ENCODE measurements at regions not wholly inside any gene's neighbourhood (a gene's known extent, or its start where the extent isn't known, plus 50 kb on each side); places are given as distances from the start of the nearest gene placed in this dataset.

DNA sequence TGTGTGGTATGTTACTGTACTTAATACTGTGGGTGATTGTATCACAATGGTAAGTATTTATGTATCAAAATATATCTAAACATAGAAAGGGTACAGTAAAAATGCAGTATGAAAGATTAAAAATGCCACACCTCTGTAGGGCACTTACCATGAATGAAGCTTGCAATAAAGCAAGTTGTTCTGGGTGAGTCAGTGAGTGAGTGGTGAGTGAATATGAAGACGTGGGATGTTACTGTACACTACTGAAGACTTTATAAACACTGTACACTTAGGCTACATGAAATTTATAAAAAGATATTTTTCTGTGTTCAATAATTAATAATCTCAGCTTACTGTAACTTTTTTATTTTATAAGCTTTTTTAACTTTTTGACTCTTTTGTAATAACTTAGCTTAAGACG lies 1162.4 kb upstream of the NRXN1 start:
- Histone ChIP-seq H3K4me3 (ENCODE audit: low read depth in 1 of 5, low read length in 5 of 5) (no peak overlapping the region), H3K9ac (ENCODE audit: low read length in 5 of 5) (no peak overlapping the region), H3K27ac (ENCODE audit: low read depth, low read length) (no peak overlapping the region), H3K27me3 (ENCODE audit: control insufficient read depth in 5 of 5, insufficient read depth in 4 of 5, low read length in 5 of 5) (no peaks in the 10 kb centered on the region), H3K9me3 (ENCODE audit: control insufficient read depth in 5 of 5, low read length in 5 of 5) (no peaks in the 10 kb centered on the region), H3K4me1 (ENCODE audit: control insufficient read depth in 5 of 5, insufficient read depth in 5 of 5, low read length in 5 of 5) (no peaks in the 10 kb centered on the region), H3K36me3 (ENCODE audit: control insufficient read depth in 5 of 5, insufficient read depth in 5 of 5, low read length in 5 of 5) (no peaks in the 10 kb centered on the region)

DNA sequence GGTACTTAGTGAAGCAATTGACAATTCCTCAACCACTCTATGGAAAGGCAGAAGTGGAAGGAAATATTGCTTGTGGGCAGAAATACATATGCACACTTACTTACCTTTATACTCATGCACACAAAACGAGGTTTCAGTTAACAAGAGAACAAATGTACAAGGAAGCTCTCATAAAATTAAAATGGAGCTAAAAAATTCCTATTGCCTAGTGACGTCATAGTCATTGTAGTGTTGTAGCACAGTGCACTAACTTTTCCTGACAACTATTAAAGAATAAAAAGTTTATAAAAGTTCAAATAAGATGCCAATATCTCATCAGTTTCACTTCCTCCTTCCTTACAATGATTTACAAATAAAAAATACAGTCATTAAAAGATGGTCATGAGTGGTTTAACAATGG lies 1161.9 kb upstream of the NRXN1 start:
- Histone ChIP-seq H3K4me1 (ENCODE audit: control insufficient read depth in 5 of 5, insufficient read depth in 5 of 5, low read length in 5 of 5) (no peaks in the 10 kb centered on the region), H3K36me3 (ENCODE audit: control insufficient read depth in 5 of 5, insufficient read depth in 5 of 5, low read length in 5 of 5) (no peaks in the 10 kb centered on the region), H3K4me3 (ENCODE audit: low read depth in 1 of 5, low read length in 5 of 5) (no peak overlapping the region), H3K27ac (ENCODE audit: low read depth, low read length) (no peak overlapping the region), H3K9ac (ENCODE audit: low read length in 5 of 5) (no peak overlapping the region), H3K27me3 (ENCODE audit: control insufficient read depth in 5 of 5, insufficient read depth in 4 of 5, low read length in 5 of 5) (no peaks in the 10 kb centered on the region), H3K9me3 (ENCODE audit: control insufficient read depth in 5 of 5, low read length in 5 of 5) (no peaks in the 10 kb centered on the region)

DNA sequence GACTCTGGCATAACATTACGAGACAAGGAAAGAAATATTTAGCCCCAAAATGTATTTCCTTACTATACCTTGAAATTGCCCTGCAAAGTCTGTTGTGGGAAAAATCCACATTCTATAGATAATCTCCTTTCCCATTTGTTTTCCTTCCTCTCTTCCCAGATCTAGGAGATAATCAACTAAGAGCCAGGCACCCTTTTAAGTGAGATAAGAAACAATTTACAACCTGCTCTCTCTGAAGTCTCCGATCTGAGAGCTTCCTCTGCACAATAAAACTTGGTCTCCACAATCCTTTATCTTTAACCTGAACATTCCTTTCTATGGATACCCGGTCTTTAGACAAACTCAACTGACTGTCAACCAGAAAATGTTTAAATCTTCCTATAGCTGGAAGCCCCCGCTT lies 1160.7 kb upstream of the NRXN1 start:
- H3K4me1 ChIP-seq (ENCODE audit: control insufficient read depth in 5 of 5, insufficient read depth in 5 of 5, low read length in 5 of 5), result no peaks in the 10 kb centered on the region
- H3K9me3 ChIP-seq (ENCODE audit: control insufficient read depth in 5 of 5, low read length in 5 of 5), result no peaks in the 10 kb centered on the region
- H3K36me3 ChIP-seq (ENCODE audit: control insufficient read depth in 5 of 5, insufficient read depth in 5 of 5, low read length in 5 of 5), result no peaks in the 10 kb centered on the region
- H3K27me3 ChIP-seq (ENCODE audit: control insufficient read depth in 5 of 5, insufficient read depth in 4 of 5, low read length in 5 of 5), result no peaks in the 10 kb centered on the region
- no peak overlapping the region for H3K27ac ChIP-seq (ENCODE audit: low read depth, low read length)
- H3K9ac ChIP-seq (ENCODE audit: low read length in 5 of 5), result no peak overlapping the region
- no peak overlapping the region for H3K4me3 ChIP-seq (ENCODE audit: low read depth in 1 of 5, low read length in 5 of 5)

DNA sequence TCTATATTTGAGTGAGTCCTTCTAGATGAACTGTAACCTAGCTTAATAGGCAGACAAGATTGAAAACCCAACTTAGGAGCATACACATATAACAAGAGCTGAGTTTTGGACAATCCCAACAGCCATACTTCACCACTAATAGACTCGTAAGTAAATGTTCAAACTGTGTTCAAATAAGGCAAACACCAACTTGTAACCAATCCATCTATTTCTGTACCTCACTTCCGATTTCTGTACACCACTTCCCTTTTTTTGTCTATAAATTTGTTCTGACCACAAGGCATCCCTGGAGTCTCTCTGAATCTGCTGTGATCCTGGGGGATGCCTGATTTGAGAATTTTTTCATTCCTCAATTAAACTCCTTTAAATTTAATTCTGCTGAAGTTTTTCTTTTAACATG lies 1149.1 kb upstream of the NRXN1 start:
- Histone ChIP-seq H3K4me3 (ENCODE audit: low read depth in 1 of 5, low read length in 5 of 5) (no peak overlapping the region), H3K4me1 (ENCODE audit: control insufficient read depth in 5 of 5, insufficient read depth in 5 of 5, low read length in 5 of 5) (no peaks in the 10 kb centered on the region), H3K9ac (ENCODE audit: low read length in 5 of 5) (no peak overlapping the region)

DNA sequence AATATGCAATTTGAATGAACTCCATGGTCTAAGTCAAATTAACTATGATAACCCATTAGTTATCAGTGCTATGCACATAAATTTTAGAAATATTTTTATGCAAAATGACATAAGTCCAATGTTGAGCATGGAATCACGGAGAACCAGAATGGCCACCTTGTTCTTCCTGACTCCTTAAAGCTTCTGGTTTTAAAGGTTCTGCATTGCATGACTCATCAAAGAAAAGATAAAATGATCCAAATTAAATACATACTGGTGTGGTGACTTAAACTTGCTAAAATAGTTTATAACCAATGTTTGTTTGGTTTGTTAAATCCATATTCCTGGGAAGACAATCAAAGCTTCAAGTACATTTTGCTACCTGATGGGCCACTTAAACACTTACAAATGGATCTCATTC lies 1146.9 kb upstream of the NRXN1 start:
- no peak overlapping the region for H3K4me3 ChIP-seq (ENCODE audit: low read depth in 1 of 5, low read length in 5 of 5)
- no peak overlapping the region for H3K9ac ChIP-seq (ENCODE audit: low read length in 5 of 5)
- no peak overlapping the region for H3K27ac ChIP-seq (ENCODE audit: low read depth, low read length)
- no peaks in the 10 kb centered on the region for H3K9me3 ChIP-seq (ENCODE audit: control insufficient read depth in 5 of 5, low read length in 5 of 5)
- no peaks in the 10 kb centered on the region for H3K4me1 ChIP-seq (ENCODE audit: control insufficient read depth in 5 of 5, insufficient read depth in 5 of 5, low read length in 5 of 5)
- H3K27me3 ChIP-seq (ENCODE audit: control insufficient read depth in 5 of 5, insufficient read depth in 4 of 5, low read length in 5 of 5), result no peaks in the 10 kb centered on the region
- H3K36me3 ChIP-seq (ENCODE audit: control insufficient read depth in 5 of 5, insufficient read depth in 5 of 5, low read length in 5 of 5), result no peaks in the 10 kb centered on the region

More for the DNA sequence above, 1149.1 kb upstream of the NRXN1 start:
- H3K9me3 ChIP-seq (ENCODE audit: control insufficient read depth in 5 of 5, low read length in 5 of 5), result no peaks in the 10 kb centered on the region
- H3K27ac ChIP-seq (ENCODE audit: low read depth, low read length), result no peak overlapping the region
- H3K27me3 ChIP-seq (ENCODE audit: control insufficient read depth in 5 of 5, insufficient read depth in 4 of 5, low read length in 5 of 5), result no peaks in the 10 kb centered on the region
- H3K36me3 ChIP-seq (ENCODE audit: control insufficient read depth in 5 of 5, insufficient read depth in 5 of 5, low read length in 5 of 5), result no peaks in the 10 kb centered on the region

DNA sequence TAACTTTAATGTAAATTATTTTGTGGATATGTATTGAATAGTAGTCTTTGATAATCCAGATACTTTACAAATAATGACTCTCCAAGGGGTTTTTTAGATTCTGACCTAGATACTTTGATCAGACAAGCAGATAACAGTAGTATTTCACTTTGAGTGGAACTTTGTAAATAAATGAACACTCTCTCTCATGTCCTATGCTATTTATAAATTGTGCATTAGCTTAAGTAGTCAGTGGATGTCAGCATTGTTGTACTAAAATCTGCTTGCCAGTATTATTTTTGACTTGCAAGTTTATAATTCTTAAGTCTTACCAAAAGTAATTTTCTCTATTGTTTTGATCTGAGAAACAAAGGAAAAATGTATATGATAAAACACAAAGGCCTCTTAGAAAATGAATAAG lies 1113.1 kb upstream of the NRXN1 start:
- H3K9me3 ChIP-seq (ENCODE audit: control insufficient read depth in 5 of 5, low read length in 5 of 5), result no peaks in the 10 kb centered on the region
- no peak overlapping the region for H3K4me3 ChIP-seq (ENCODE audit: low read depth in 1 of 5, low read length in 5 of 5)
- H3K9ac ChIP-seq (ENCODE audit: low read length in 5 of 5), result no peak overlapping the region

DNA sequence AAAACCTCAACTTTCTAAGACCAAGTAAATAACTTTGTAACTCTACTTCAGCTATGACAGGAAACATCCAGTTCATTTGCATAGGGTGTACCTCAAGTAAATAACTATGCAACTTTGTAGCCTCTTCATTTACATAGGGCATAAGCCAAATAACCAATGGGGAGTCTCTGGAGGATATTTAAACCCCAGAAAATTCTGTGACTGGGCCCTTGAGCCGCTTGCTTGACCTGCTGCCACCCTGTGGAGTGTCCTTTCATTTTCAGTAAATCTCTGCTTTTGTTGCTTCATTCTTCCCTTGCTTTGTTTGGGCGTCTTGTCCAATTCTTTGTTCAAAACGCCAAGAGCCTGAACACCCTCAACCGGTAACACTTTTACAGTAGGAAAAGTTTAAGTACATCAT lies 1112.7 kb upstream of the NRXN1 start:
- no peak overlapping the region for H3K4me3 ChIP-seq (ENCODE audit: low read depth in 1 of 5, low read length in 5 of 5)
- no peak overlapping the region for H3K27ac ChIP-seq (ENCODE audit: low read depth, low read length)
- no peaks in the 10 kb centered on the region for H3K9me3 ChIP-seq (ENCODE audit: control insufficient read depth in 5 of 5, low read length in 5 of 5)

More for the DNA sequence above, 1113.1 kb upstream of the NRXN1 start:
- Histone ChIP-seq H3K27ac (ENCODE audit: low read depth, low read length) (no peak overlapping the region), H3K36me3 (ENCODE audit: control insufficient read depth in 5 of 5, insufficient read depth in 5 of 5, low read length in 5 of 5) (no peaks in the 10 kb centered on the region), H3K27me3 (ENCODE audit: control insufficient read depth in 5 of 5, insufficient read depth in 4 of 5, low read length in 5 of 5) (no peaks in the 10 kb centered on the region), H3K4me1 (ENCODE audit: control insufficient read depth in 5 of 5, insufficient read depth in 5 of 5, low read length in 5 of 5) (no peaks in the 10 kb centered on the region)

DNA sequence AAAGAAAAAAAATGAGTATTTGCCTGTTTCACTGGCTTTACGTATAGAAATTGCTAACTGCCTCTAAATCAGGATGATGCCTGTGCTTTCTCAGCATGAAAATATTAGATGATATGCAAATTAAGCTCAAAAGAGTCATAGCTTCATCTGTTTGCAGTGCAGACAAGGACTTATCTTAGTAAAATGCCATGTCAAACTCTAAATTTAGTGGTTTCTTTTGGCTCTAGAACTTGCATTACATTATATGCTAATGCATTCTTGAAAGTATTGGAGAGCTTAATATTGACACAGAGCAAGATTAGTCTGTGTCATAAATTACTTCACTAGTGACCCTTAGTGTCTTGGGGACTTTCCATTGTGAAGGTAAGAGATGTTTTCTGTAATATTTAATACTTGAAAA lies 1109.1 kb upstream of the NRXN1 start:
- no peaks in the 10 kb centered on the region for H3K27me3 ChIP-seq (ENCODE audit: control insufficient read depth in 5 of 5, insufficient read depth in 4 of 5, low read length in 5 of 5)
- no peak overlapping the region for H3K4me3 ChIP-seq (ENCODE audit: low read depth in 1 of 5, low read length in 5 of 5)
- no peak overlapping the region for H3K27ac ChIP-seq (ENCODE audit: low read depth, low read length)
- H3K36me3 ChIP-seq (ENCODE audit: control insufficient read depth in 5 of 5, insufficient read depth in 5 of 5, low read length in 5 of 5), result no peaks in the 10 kb centered on the region
- no peak overlapping the region for H3K9ac ChIP-seq (ENCODE audit: low read length in 5 of 5)
- H3K4me1 ChIP-seq (ENCODE audit: control insufficient read depth in 5 of 5, insufficient read depth in 5 of 5, low read length in 5 of 5), result no peaks in the 10 kb centered on the region
- no peaks in the 10 kb centered on the region for H3K9me3 ChIP-seq (ENCODE audit: control insufficient read depth in 5 of 5, low read length in 5 of 5)

More for the DNA sequence above, 1112.7 kb upstream of the NRXN1 start:
- Histone ChIP-seq H3K27me3 (ENCODE audit: control insufficient read depth in 5 of 5, insufficient read depth in 4 of 5, low read length in 5 of 5) (no peaks in the 10 kb centered on the region), H3K4me1 (ENCODE audit: control insufficient read depth in 5 of 5, insufficient read depth in 5 of 5, low read length in 5 of 5) (no peaks in the 10 kb centered on the region), H3K9ac (ENCODE audit: low read length in 5 of 5) (no peak overlapping the region), H3K36me3 (ENCODE audit: control insufficient read depth in 5 of 5, insufficient read depth in 5 of 5, low read length in 5 of 5) (no peaks in the 10 kb centered on the region)

DNA sequence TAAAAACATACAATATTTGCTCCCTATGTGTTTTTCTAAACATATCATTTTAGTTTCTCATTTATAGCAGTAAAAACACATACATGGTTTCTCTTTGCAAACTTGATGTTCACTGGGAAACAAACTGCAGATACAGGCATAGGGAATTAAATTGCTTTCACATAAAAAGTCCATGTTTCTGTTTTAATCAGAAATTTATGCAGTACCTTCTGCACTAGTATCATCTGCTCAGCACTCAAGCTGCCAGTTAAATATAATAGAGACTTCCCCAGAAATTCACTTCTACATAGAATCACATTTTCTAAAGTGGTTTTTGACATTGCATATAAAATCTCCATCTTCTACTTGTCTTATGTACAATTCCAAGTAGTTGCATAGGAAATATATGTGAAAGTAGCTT lies 1107.3 kb upstream of the NRXN1 start:
- Histone ChIP-seq H3K4me1 (ENCODE audit: control insufficient read depth in 5 of 5, insufficient read depth in 5 of 5, low read length in 5 of 5) (no peaks in the 10 kb centered on the region), H3K9me3 (ENCODE audit: control insufficient read depth in 5 of 5, low read length in 5 of 5) (no peaks in the 10 kb centered on the region), H3K27ac (ENCODE audit: low read depth, low read length) (no peak overlapping the region), H3K4me3 (ENCODE audit: low read depth in 1 of 5, low read length in 5 of 5) (no peak overlapping the region), H3K27me3 (ENCODE audit: control insufficient read depth in 5 of 5, insufficient read depth in 4 of 5, low read length in 5 of 5) (no peaks in the 10 kb centered on the region), H3K9ac (ENCODE audit: low read length in 5 of 5) (no peak overlapping the region), H3K36me3 (ENCODE audit: control insufficient read depth in 5 of 5, insufficient read depth in 5 of 5, low read length in 5 of 5) (no peaks in the 10 kb centered on the region)

DNA sequence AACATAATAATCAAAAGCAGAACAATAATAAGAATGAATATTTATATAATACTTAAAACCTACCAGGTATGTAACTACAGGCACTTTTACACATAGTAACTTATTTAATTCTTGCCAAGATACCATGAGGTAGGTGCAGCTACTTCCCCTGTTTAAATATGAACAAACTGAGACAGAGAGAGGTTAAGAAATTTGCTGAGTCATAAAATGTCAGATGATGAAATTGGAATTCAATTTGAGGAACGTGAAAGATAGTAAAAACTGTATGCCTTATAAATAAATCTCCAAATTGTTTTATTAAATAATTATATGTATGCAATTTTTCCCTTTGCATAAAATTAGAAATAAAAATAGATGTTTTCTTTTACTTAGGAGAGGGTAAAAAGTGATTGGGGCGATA lies 1103.3 kb upstream of the NRXN1 start:
- peaks cover 0 to 3% (median 0%) of the 10 kb centered on the region in 5 donors for H3K9me3 ChIP-seq (ENCODE audit: control insufficient read depth in 5 of 5, low read length in 5 of 5)
- no peaks in the 10 kb centered on the region for H3K36me3 ChIP-seq (ENCODE audit: control insufficient read depth in 5 of 5, insufficient read depth in 5 of 5, low read length in 5 of 5)
- no peak overlapping the region for H3K27ac ChIP-seq (ENCODE audit: low read depth, low read length)
- H3K9ac ChIP-seq (ENCODE audit: low read length in 5 of 5), result no peak overlapping the region
- no peak overlapping the region for H3K4me3 ChIP-seq (ENCODE audit: low read depth in 1 of 5, low read length in 5 of 5)
- H3K27me3 ChIP-seq (ENCODE audit: control insufficient read depth in 5 of 5, insufficient read depth in 4 of 5, low read length in 5 of 5), result no peaks in the 10 kb centered on the region
- no peaks in the 10 kb centered on the region for H3K4me1 ChIP-seq (ENCODE audit: control insufficient read depth in 5 of 5, insufficient read depth in 5 of 5, low read length in 5 of 5)

DNA sequence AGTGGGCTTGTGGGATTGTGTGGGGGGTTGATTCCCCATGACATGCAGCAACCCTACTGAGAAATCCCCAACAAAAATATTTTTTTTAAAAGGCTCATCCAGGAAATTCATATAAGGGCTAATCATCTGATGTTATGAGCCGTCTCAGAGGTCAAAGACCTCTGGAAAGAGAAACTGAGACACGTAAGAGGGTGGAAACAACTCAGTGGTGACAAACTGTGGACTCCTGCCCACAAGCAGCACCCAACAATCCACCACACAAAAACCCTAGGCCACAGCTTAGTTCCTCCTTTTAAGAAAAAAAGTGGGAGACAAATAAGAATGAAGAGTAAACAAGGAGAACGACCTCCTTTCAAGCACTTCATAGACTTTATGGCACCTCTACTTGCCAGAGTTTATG lies 1096.1 kb upstream of the NRXN1 start:
- Histone ChIP-seq H3K4me1 (ENCODE audit: control insufficient read depth in 5 of 5, insufficient read depth in 5 of 5, low read length in 5 of 5) (no peaks in the 10 kb centered on the region), H3K36me3 (ENCODE audit: control insufficient read depth in 5 of 5, insufficient read depth in 5 of 5, low read length in 5 of 5) (no peaks in the 10 kb centered on the region), H3K27ac (ENCODE audit: low read depth, low read length) (no peak overlapping the region), H3K27me3 (ENCODE audit: control insufficient read depth in 5 of 5, insufficient read depth in 4 of 5, low read length in 5 of 5) (no peaks in the 10 kb centered on the region), H3K4me3 (ENCODE audit: low read depth in 1 of 5, low read length in 5 of 5) (no peak overlapping the region), H3K9me3 (ENCODE audit: control insufficient read depth in 5 of 5, low read length in 5 of 5) (peaks cover 0 to 3% (median 2%) of the 10 kb centered on the region in 5 donors), H3K9ac (ENCODE audit: low read length in 5 of 5) (no peak overlapping the region)

Measured in subcutaneous abdominal adipose tissue (tissue), 5 donors.